Stomach (tissue), 8 donors: ENCODE measurements at regions not wholly inside any gene's neighbourhood (a gene's known extent, or its start where the extent isn't known, plus 50 kb on each side); places are given as distances from the start of the nearest gene placed in this dataset.

Source experiments
- DNase-seq, 2 donors: peaks; one replicate each; pipeline versions ENCODE4 v3.0.0 to v3.0.0-alpha.2; 2013 to 2019
- H3K27ac ChIP-seq, 5 donors: fragments of 200-600 bp in 4 of 5; sonication (generic) in 4 of 5; one replicate each; pipeline ENCODE4 v1.5.1; 2013 to 2019; ENCODE audit warnings: mild to moderate bottlenecking in 1 of 5, moderate library complexity in 1 of 5
- H3K27me3 ChIP-seq, 3 donors: fragments of 200-600 bp; sonication (generic); one replicate each; pipeline ENCODE4 v1.5.1; 2017 to 2019; ENCODE audit warnings: mixed run types in 1 of 3
- H3K36me3 ChIP-seq, 4 donors: fragments of 200-600 bp; sonication (generic); 1 replicate in 3 of 4; 2 replicates in 1 of 4; pipeline ENCODE4 v1.5.1; 2016 to 2019
- H3K4me1 ChIP-seq, 4 donors: fragments of 200-600 bp; sonication (generic); one replicate each; pipeline ENCODE4 v1.5.1; 2016 to 2019
- H3K4me3 ChIP-seq, 4 donors: fragments of 200-600 bp; sonication (generic) in 3 of 4; one replicate each; pipeline ENCODE4 v1.5.1; 2016 to 2019; ENCODE audit warnings: mild to moderate bottlenecking in 1 of 4
- H3K9me3 ChIP-seq, 4 donors: fragments of 200-600 bp; sonication (generic); one replicate each; pipeline ENCODE4 v1.5.1; 2016 to 2019
- EP300 ChIP-seq: sonication (generic); formaldehyde crosslinking; IDR thresholded peaks from one replicate; pipeline ENCODE4 v1.6.1; 2017; ENCODE audit warnings: antibody characterized with exemption
- POLR2A ChIP-seq, 4 donors: fragments of 450-650 bp; IDR thresholded peaks; one replicate each; pipeline ENCODE4 v1.6.1; 2016; ENCODE audit warnings: antibody characterized with exemption in 4 of 4, control low read depth in 2 of 4, mild to moderate bottlenecking in 1 of 4, moderate library complexity in 1 of 4
- POLR2AphosphoS5 ChIP-seq, 3 donors: sonication (generic); formaldehyde crosslinking; IDR thresholded peaks; one replicate each; pipeline ENCODE4 v1.6.1; 2016; ENCODE audit warnings: antibody characterized with exemption in 3 of 3
- WGBS, 5 donors: extraction: QIAGEN DNeasy Blood & Tissue Kit in 3 of 5; methylation state at CpG; one replicate each; pipeline versions ENCODE4 v1.1.5 to v1.1.7; 2013 to 2018; 5-methylcytosine and 5-hydroxymethylcytosine counted together
- intact Hi-C: fragments of 100-400 bp; cut with DNase I; formaldehyde crosslinking; loops from one replicate; pipeline ENCODE4 v1.15.1; 2023; ENCODE audit warnings: low total_unique reads
- TF ChIP-seq, protein P1 (sequence below), 7 experiments: fragments of 450-650 bp in 4 of 7; fragments of 200-600 bp in 3 of 7; sonication (generic) in 3 of 7; IDR thresholded peaks; one replicate each; pipeline ENCODE4 v1.5.1; 2016 to 2019; ENCODE audit warnings: antibody characterized with exemption in 7 of 7, control low read depth in 2 of 7, mild to moderate bottlenecking in 1 of 7
- donor health status: healthy with polysubstance abuse.
- donor health status: Bipolar disorder and iron deficiency.
- donor health status: healthy.

DNA sequence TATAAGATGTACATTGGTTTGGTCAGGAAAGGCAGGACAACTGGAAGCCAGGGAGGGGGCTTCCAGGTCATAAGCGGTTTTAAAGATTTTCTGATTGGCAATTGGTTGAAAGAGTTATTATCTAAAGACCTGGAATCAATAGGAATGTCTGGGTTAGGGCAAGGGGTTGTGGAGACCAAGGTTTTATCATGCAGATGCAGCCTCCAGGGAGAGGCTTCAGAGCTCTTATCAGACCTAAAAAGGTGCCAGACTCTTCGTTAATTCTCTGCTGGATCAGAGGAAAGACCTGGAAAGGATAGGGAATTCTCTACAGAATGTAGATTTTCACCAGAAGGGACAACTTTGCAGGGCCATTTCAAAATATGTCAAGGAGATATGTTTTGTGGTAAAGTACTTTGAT, 62.8 kb downstream of the BEX3 start:
- WGBS, 5 donors = 54 to 91% (median 76%) methylated on average over 2 of the region's 2 CpGs
- intact Hi-C loops = no loop called here
- DNase-seq = no peak

DNA sequence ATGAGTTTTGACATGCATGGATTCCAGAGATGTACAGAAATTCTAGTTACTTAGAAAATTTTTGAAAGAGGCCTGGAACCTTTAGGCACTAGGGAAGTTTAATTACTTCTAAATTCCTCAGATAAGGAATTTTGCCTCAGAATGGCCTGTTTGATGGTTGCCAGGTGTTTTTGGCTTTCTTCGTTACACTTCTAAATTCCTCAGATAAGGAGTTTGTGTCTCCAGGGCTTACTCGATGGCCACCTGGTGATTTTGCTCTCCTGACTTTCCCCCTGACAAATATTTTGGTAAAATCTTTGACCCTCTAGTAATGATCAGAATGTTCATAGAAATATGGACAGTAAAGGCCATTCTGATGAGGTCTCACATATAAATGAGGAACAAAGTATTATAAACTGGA, 64.3 kb downstream of the BEX3 start:
- Histone ChIP-seq H3K4me1 (no peaks in the 10 kb centered on the region), H3K36me3 (no peaks in the 10 kb centered on the region), H3K27me3 (no peaks in the 10 kb centered on the region), H3K4me3 (no peak overlapping the region), H3K27ac (no peak overlapping the region), H3K9me3 (no peaks in the 10 kb centered on the region)
- intact Hi-C loops = no loop called here
- 28 to 52% (median 43%) methylated on average over 2 of the region's 2 CpGs for WGBS, 5 donors
- no peak for TF ChIP-seq POLR2AphosphoS5 (IDR thresholded peaks at IDR 0.05)
- no peak for TF ChIP-seq EP300
- TF ChIP-seq, protein P1, sequence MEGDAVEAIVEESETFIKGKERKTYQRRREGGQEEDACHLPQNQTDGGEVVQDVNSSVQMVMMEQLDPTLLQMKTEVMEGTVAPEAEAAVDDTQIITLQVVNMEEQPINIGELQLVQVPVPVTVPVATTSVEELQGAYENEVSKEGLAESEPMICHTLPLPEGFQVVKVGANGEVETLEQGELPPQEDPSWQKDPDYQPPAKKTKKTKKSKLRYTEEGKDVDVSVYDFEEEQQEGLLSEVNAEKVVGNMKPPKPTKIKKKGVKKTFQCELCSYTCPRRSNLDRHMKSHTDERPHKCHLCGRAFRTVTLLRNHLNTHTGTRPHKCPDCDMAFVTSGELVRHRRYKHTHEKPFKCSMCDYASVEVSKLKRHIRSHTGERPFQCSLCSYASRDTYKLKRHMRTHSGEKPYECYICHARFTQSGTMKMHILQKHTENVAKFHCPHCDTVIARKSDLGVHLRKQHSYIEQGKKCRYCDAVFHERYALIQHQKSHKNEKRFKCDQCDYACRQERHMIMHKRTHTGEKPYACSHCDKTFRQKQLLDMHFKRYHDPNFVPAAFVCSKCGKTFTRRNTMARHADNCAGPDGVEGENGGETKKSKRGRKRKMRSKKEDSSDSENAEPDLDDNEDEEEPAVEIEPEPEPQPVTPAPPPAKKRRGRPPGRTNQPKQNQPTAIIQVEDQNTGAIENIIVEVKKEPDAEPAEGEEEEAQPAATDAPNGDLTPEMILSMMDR (IDR thresholded peaks at IDR 0.05) = no peak
- no peak for TF ChIP-seq POLR2A (IDR thresholded peaks at IDR 0.05)
- no peak for DNase-seq

More for the DNA sequence above, 62.8 kb downstream of the BEX3 start:
- Histone ChIP-seq H3K27me3 (no peaks in the 10 kb centered on the region), H3K4me3 (no peak overlapping the region), H3K36me3 (no peaks in the 10 kb centered on the region), H3K27ac (no peak overlapping the region), H3K9me3 (no peaks in the 10 kb centered on the region), H3K4me1 (no peaks in the 10 kb centered on the region)
- TF ChIP-seq, protein P1 (IDR thresholded peaks at IDR 0.05) = no peak
- TF ChIP-seq POLR2AphosphoS5 (IDR thresholded peaks at IDR 0.05) (no peak), EP300 (no peak), POLR2A (IDR thresholded peaks at IDR 0.05) (no peak)

DNA sequence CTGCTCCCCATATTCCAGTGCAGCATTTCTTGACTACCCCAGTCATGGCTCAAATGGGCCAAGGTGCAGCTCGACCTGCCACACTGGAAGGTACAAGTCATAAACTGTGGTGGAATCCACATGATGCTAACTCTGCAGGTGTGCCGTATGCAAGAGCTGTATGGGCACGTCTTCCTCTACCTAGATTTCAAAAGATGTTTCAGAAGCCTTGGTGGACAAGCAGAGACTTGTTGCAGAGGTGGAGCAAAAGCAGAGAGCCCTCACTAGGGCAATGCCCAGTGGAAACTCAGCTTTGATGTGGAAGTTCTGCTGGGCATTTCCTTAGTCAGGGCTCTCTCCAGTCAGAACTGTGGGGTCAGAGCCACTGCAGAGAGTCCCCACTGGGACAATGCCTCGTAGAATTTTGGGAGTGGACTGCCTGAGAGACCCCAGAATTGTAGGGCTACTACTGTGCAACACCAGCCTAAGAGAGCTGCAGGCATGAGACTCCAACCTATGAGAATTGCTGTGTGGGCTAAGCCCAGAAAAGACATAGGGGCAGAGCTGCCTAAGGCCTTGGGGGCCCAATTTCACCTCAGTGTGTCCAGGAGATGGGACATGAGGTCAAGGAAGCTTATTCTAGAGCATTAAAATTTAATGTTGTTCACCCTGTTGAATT, 65.7 kb downstream of the BEX3 start:
- no peaks in the 10 kb centered on the region for H3K9me3 ChIP-seq
- TF ChIP-seq, protein P1 (IDR thresholded peaks at IDR 0.05) = no peak
- TF ChIP-seq EP300 (no peak), POLR2A (IDR thresholded peaks at IDR 0.05) (no peak), POLR2AphosphoS5 (IDR thresholded peaks at IDR 0.05) (no peak)
- DNase-seq = no peak
- no peaks in the 10 kb centered on the region for H3K27me3 ChIP-seq
- intact Hi-C loops = no loop called here
- H3K4me3 ChIP-seq = no peak overlapping the region
- no peaks in the 10 kb centered on the region for H3K36me3 ChIP-seq
- WGBS, 5 donors = 65 to 89% (median 83%) methylated on average over 4 of the region's 4 CpGs
- no peak overlapping the region for H3K27ac ChIP-seq
- H3K4me1 ChIP-seq = no peaks in the 10 kb centered on the region

DNA sequence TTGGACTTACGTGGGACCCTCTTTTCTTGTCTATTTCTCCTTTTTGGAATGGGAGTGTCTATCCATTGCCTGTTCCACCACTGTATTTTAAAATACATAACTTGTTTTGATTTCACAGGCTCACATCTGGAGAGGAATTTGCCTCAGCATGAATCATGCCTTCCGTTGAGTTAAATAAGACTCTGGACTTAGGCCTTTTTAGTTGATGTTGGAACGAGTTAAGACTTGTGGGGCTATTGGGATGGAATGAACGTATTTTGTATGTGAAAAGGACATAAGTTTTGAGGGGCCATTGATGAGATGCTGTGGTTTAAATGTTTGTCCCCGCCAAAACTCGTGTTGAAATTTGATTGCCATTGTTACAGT, 66.2 kb downstream of the BEX3 start:
- WGBS, 5 donors = 39 to 84% (median 61%) methylated on average over 5 to 6 of the region's 6 CpGs
- peaks cover 0 to under 1% (median 0%) of the 10 kb centered on the region in 4 donors for H3K9me3 ChIP-seq
- no peaks in the 10 kb centered on the region for H3K36me3 ChIP-seq
- intact Hi-C loops = no loop called here
- H3K4me3 ChIP-seq = no peak overlapping the region
- no peak for DNase-seq
- TF ChIP-seq EP300 (no peak), POLR2AphosphoS5 (IDR thresholded peaks at IDR 0.05) (no peak), POLR2A (IDR thresholded peaks at IDR 0.05) (no peak)
- TF ChIP-seq, protein P1 (IDR thresholded peaks at IDR 0.05) = no peak
- no peak overlapping the region for H3K27ac ChIP-seq
- H3K4me1 ChIP-seq = no peaks in the 10 kb centered on the region
- H3K27me3 ChIP-seq = no peaks in the 10 kb centered on the region
